Ovary (tissue), 7 donors: ENCODE measurements at regions not wholly inside any gene's neighbourhood (a gene's known extent, or its start where the extent isn't known, plus 50 kb on each side); places are given as distances from the start of the nearest gene placed in this dataset.

Experiments used
- DNase-seq, 5 donors: peaks; one replicate each; pipeline ENCODE4 v3.0.0-alpha.2; 2019 to 2020
- H3K27ac ChIP-seq, 2 donors: fragments of 200-600 bp; one replicate each; pipeline versions ENCODE4 v1.5.1 to v1.8.0; 2019 to 2022
- H3K27me3 ChIP-seq: fragments of 200-600 bp; one replicate; pipeline ENCODE4 v1.8.0; 2022
- H3K36me3 ChIP-seq: fragments of 200-600 bp; sonication (generic); one replicate; pipeline ENCODE4 v1.5.1; 2019
- H3K4me1 ChIP-seq: one replicate; pipeline ENCODE4 v1.8.1; 2013; ENCODE audit warnings: mild to moderate bottlenecking, moderate library complexity; ENCODE audit not compliant: insufficient read depth
- H3K4me3 ChIP-seq: fragments of 200-600 bp; sonication (generic); one replicate; pipeline ENCODE4 v1.5.1; 2017
- H3K9me3 ChIP-seq, 2 donors: fragments of 200-600 bp in 1 of 2; sonication (generic) in 1 of 2; one replicate each; pipeline versions ENCODE4 v1.5.1 to v1.8.1; 2013 to 2019; ENCODE audit warnings: mild to moderate bottlenecking in 1 of 2, moderate library complexity in 1 of 2
- EP300 ChIP-seq: sonication (generic); formaldehyde crosslinking; IDR thresholded peaks from one replicate; pipeline ENCODE4 v1.6.1; 2017; ENCODE audit warnings: antibody characterized with exemption
- POLR2A ChIP-seq: fragments of 450-650 bp; IDR thresholded peaks from one replicate; pipeline ENCODE4 v1.6.1; 2017; ENCODE audit warnings: antibody characterized with exemption, mild to moderate bottlenecking, moderate library complexity
- WGBS, 3 donors: extraction: QIAGEN DNeasy Blood & Tissue Kit in 1 of 3; methylation state at CpG; one replicate each; pipeline versions ENCODE4 v1.1.5 to v1.1.7; 2013 to 2017; 5-methylcytosine and 5-hydroxymethylcytosine counted together
- intact Hi-C, 4 donors: fragments of 100-400 bp; cut with DNase I; formaldehyde crosslinking; loops; one replicate each; pipeline versions ENCODE4 v1.11.0 to v1.15.1; 2022 to 2023
- TF ChIP-seq, protein P1 (sequence below), 3 donors: fragments of 450-650 bp in 2 of 3; fragments of 200-600 bp in 1 of 3; IDR thresholded peaks; one replicate each; pipeline versions ENCODE4 v1.5.1 to v1.8.0; 2016 to 2022; ENCODE audit warnings: antibody characterized with exemption in 3 of 3, mild to moderate bottlenecking in 1 of 3
- donor health status: DM: no; HTN: no; CAD: no; lungs with moderate emphysema.
- donor health status: DM: no; HTN: no; CAD: no.
- donor health status: Bipolar disorder and iron deficiency.
- donor health status: DM: no; HTN: no; CAD: no.
- donor health status: DM: yes; HTN: yes; CAD: no.

DNA sequence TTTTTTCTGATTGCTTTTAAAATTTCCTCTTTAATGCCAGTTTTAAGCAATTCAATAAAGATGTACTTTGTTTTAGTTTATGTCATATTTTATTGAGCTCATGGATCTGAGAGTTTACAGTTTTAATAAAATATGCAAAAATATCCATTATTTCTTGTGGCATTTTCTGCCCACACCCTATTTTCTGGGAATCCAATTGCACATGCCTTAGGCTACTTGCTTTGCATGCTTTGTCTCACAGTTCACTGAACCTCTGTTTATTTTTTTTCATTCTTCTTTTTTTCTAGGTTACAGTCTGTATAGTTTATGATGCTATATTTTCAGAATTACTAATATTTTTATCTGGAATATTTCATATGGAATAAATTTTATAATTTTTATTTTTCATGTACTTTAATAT lies 1258.0 kb downstream of the FSCB start:
- H3K9me3 ChIP-seq, result no peaks in the 10 kb centered on the region
- H3K4me1 ChIP-seq, result no peaks in the 10 kb centered on the region
- H3K27ac ChIP-seq, result no peak overlapping the region
- no peak for TF ChIP-seq POLR2A
- no peak for TF ChIP-seq EP300
- TF ChIP-seq, protein P1, sequence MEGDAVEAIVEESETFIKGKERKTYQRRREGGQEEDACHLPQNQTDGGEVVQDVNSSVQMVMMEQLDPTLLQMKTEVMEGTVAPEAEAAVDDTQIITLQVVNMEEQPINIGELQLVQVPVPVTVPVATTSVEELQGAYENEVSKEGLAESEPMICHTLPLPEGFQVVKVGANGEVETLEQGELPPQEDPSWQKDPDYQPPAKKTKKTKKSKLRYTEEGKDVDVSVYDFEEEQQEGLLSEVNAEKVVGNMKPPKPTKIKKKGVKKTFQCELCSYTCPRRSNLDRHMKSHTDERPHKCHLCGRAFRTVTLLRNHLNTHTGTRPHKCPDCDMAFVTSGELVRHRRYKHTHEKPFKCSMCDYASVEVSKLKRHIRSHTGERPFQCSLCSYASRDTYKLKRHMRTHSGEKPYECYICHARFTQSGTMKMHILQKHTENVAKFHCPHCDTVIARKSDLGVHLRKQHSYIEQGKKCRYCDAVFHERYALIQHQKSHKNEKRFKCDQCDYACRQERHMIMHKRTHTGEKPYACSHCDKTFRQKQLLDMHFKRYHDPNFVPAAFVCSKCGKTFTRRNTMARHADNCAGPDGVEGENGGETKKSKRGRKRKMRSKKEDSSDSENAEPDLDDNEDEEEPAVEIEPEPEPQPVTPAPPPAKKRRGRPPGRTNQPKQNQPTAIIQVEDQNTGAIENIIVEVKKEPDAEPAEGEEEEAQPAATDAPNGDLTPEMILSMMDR (IDR thresholded peaks at IDR 0.05), result no peak
- no peaks in the 10 kb centered on the region for H3K36me3 ChIP-seq
- H3K27me3 ChIP-seq, result no peaks in the 10 kb centered on the region
- intact Hi-C loops, result no loop called here
- H3K4me3 ChIP-seq, result no peak overlapping the region
- no peak for DNase-seq

DNA sequence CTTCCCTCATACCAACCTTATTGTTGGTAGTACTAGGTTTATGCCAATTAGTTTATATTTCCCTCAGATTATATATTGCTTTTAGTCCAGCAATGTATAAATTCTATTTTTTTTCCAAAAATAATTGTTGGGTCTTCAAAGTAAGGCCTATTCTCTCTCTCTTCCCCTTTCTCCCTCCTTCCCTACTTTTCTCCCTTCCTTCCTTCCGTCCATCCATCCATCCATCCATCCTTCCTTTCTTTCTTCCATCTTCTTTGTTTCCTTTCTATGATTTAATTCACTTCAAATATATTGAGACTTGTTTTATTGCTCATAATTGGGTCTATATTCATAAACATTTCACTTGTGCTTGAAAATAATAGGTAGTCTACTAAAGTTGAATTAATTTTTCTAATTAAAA lies 1259.2 kb downstream of the FSCB start:
- TF ChIP-seq, protein P1 (IDR thresholded peaks at IDR 0.05), result no peak
- TF ChIP-seq POLR2A (no peak), EP300 (no peak)
- no peak overlapping the region for H3K27ac ChIP-seq

DNA sequence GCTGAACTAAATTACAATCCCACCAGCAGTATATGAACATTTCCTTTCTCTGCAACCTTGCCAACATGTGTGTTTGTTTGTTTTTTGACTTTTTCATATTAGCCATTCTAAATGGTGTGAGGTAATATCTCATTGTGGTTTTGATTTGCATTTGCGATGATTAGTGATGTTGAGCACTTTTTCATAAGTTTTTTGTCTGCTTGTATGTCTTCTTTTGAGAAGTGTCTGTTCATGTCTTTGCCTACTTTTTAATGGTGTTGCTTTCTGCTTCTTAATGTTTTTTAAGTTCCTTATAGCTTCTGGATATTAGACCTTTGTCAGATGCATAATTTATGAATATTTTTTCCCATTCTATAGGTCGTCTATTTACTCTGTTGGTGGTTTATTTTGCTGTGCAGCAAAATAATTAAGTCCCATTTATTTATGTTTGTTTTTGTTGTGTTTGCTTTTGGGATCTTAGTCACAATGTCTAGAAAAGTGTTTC lies 1262.9 kb downstream of the FSCB start:
- TF ChIP-seq, protein P1 (IDR thresholded peaks at IDR 0.05), result no peak
- TF ChIP-seq POLR2A, result no peak
- TF ChIP-seq EP300, result no peak
- no peaks in the 10 kb centered on the region for H3K27me3 ChIP-seq
- no peak for DNase-seq

More for the DNA sequence above, 1259.2 kb downstream of the FSCB start:
- DNase-seq, result no peak
- Histone ChIP-seq H3K27me3 (no peaks in the 10 kb centered on the region), H3K4me1 (no peaks in the 10 kb centered on the region), H3K4me3 (no peak overlapping the region), H3K36me3 (no peaks in the 10 kb centered on the region), H3K9me3 (no peaks in the 10 kb centered on the region)
- intact Hi-C loops, result no loop called here
- WGBS, 3 donors, result 90 to 93% (median 92%) methylated on average over 1 of the region's 1 CpG

DNA sequence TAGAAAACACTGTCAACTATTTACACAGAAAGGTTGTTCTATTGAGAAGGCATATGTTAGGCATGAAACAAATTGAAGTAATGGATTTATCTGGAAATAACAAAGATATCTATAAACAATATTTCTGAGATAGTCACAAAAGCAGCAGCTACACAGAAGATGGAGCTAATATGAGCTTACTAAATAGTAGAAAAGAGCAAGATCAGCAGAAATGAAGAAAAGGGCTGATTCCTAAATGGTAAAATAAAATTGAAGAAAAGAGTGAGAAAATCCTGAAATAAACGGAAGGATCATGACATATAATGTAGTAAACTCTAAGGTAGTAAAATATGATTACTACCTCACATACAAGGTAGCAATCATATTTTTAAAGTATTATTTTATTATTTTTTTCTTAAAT lies 1263.9 kb downstream of the FSCB start:
- 88 to 95% (median 89%) methylated on average over 1 of the region's 1 CpG for WGBS, 3 donors
- H3K36me3 ChIP-seq, result no peaks in the 10 kb centered on the region
- intact Hi-C loops, result no loop called here

More for the DNA sequence above, 1262.9 kb downstream of the FSCB start:
- WGBS, 3 donors, result 76 to 81% (median 77%) methylated on average over 2 of the region's 2 CpGs
- Histone ChIP-seq H3K9me3 (no peaks in the 10 kb centered on the region), H3K27ac (no peak overlapping the region), H3K36me3 (no peaks in the 10 kb centered on the region), H3K4me1 (no peaks in the 10 kb centered on the region), H3K4me3 (no peak overlapping the region)
- intact Hi-C loops, result no loop called here

More for the DNA sequence above, 1263.9 kb downstream of the FSCB start:
- TF ChIP-seq POLR2A (no peak), EP300 (no peak)
- TF ChIP-seq, protein P1 (IDR thresholded peaks at IDR 0.05), result no peak
- no peak overlapping the region for H3K4me3 ChIP-seq
- no peaks in the 10 kb centered on the region for H3K27me3 ChIP-seq
- H3K9me3 ChIP-seq, result no peaks in the 10 kb centered on the region
- no peak overlapping the region for H3K27ac ChIP-seq
- no peak for DNase-seq
- H3K4me1 ChIP-seq, result no peaks in the 10 kb centered on the region
